Neutrophil (primary cell): ENCODE measurements at regions not wholly inside any gene's neighbourhood (a gene's known extent, or its start where the extent isn't known, plus 50 kb on each side); places are given as distances from the start of the nearest gene placed in this dataset.

Experiments
- H3K27ac ChIP-seq: fragments of 200-600 bp; sonication (generic); 2 replicates; pipeline ENCODE4 v1.5.1; 2016; ENCODE audit warnings: mild to moderate bottlenecking, moderate library complexity
- H3K27me3 ChIP-seq: fragments of 200-600 bp; sonication (generic); 2 replicates; pipeline ENCODE4 v1.6.0; 2016; ENCODE audit warnings: mild to moderate bottlenecking
- H3K36me3 ChIP-seq: fragments of 200-600 bp; sonication (generic); 2 replicates; pipeline ENCODE4 v1.5.1; 2017
- H3K4me1 ChIP-seq, 2 experiments: fragments of 200-600 bp in 1 of 2; sonication (generic) in 1 of 2; 1 replicate in 1 of 2; 2 replicates in 1 of 2; pipeline versions ENCODE4 v1.5.1 to v1.6.1; 2013 to 2016; ENCODE audit warnings: low read depth in 1 of 2, low read length in 1 of 2, mild to moderate bottlenecking in 1 of 2, moderate library complexity in 1 of 2; ENCODE audit not compliant: control insufficient read depth in 1 of 2, insufficient read depth in 1 of 2
- H3K4me3 ChIP-seq, 2 experiments: fragments of 200-600 bp in 1 of 2; sonication (generic) in 1 of 2; 1 replicate in 1 of 2; 2 replicates in 1 of 2; pipeline ENCODE4 v1.5.1; 2013 to 2016; ENCODE audit warnings: low read depth in 1 of 2, low read length in 1 of 2, mild to moderate bottlenecking in 1 of 2, moderate library complexity in 1 of 2
- H3K9me3 ChIP-seq: fragments of 200-600 bp; sonication (generic); 2 replicates; pipeline ENCODE4 v1.5.1; 2016
- TF ChIP-seq, protein P1 (sequence below): fragments of 200-600 bp; sonication (generic); IDR thresholded peaks from 2 replicates; pipeline ENCODE4 v1.5.1; 2016; ENCODE audit warnings: antibody characterized with exemption

DNA sequence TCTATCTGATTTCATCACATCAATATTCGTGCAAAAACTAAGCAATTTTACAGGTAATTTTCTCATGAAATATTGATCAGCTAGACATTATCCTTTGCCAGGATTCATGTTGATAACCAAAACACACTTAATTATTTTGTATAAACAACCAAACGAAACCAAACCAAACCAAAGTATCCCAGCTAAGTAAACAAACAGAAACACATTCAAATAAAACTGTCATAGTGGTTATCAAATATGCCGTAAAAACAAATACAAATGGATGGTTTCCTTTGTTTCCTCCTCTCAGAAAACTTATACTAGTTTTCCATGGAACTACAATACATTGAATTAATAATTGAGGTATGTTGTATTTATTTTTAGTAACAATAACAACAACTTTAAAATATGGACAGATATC is 777.4 kb downstream of the DSC3 start:
- Histone ChIP-seq H3K9me3 (no peaks in the 10 kb centered on the region), H3K27me3 (no peaks in the 10 kb centered on the region), H3K36me3 (no peaks in the 10 kb centered on the region), H3K4me1 (no peaks in the 10 kb centered on the region), H3K27ac (no peak overlapping the region), H3K4me3 (no peak overlapping the region)
- TF ChIP-seq, protein P1, sequence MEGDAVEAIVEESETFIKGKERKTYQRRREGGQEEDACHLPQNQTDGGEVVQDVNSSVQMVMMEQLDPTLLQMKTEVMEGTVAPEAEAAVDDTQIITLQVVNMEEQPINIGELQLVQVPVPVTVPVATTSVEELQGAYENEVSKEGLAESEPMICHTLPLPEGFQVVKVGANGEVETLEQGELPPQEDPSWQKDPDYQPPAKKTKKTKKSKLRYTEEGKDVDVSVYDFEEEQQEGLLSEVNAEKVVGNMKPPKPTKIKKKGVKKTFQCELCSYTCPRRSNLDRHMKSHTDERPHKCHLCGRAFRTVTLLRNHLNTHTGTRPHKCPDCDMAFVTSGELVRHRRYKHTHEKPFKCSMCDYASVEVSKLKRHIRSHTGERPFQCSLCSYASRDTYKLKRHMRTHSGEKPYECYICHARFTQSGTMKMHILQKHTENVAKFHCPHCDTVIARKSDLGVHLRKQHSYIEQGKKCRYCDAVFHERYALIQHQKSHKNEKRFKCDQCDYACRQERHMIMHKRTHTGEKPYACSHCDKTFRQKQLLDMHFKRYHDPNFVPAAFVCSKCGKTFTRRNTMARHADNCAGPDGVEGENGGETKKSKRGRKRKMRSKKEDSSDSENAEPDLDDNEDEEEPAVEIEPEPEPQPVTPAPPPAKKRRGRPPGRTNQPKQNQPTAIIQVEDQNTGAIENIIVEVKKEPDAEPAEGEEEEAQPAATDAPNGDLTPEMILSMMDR, result no peak

DNA sequence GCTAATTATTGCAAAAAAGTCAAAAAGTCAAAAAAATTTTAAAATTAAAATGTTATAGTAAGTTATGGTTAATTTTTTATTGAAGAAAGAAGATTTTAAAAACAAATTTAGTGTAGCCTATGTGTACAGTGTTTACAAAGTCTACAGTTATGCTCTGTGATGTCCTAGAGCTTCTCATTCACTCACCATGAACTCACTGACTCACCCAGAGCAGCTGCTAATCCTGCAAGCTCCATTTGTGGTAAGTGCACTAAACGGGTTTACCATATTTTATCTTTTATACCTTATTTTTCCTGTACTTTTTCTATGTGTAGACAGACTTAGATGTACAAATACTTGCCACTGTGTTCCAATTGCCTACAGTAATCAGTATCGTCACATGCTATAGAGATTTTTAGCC is 788.2 kb downstream of the DSC3 start:
- H3K36me3 ChIP-seq, result no peaks in the 10 kb centered on the region
- no peak overlapping the region for H3K27ac ChIP-seq
- no peaks in the 10 kb centered on the region for H3K27me3 ChIP-seq
- no peak overlapping the region for H3K4me3 ChIP-seq
- TF ChIP-seq, protein P1, result no peak
- no peaks in the 10 kb centered on the region for H3K4me1 ChIP-seq
- H3K9me3 ChIP-seq, result no peaks in the 10 kb centered on the region

DNA sequence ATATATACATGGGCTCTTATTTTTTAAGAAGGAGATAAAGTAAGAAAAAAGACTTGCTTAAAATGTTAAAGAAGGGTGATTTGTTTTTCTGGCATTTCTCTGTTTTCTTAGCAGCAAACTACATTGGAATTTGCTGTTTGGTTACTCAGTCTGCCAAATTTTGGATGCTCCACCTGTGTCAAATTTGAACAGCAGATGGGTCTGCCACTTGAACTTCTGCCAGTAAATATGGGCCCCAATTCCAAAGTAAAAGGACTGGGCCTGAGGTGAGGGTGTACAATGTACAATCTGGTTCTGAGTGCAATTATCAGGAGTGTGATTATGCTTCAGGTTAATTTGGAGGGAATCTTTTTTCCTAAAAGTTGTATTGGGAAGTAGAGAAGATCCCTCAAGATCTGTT is 794.5 kb downstream of the DSC3 start:
- no peaks in the 10 kb centered on the region for H3K4me1 ChIP-seq
- TF ChIP-seq, protein P1, result no peak
- H3K4me3 ChIP-seq, result no peak overlapping the region
- H3K9me3 ChIP-seq, result no peaks in the 10 kb centered on the region
- H3K36me3 ChIP-seq, result no peaks in the 10 kb centered on the region
- H3K27ac ChIP-seq, result no peak overlapping the region
- H3K27me3 ChIP-seq, result no peaks in the 10 kb centered on the region

DNA sequence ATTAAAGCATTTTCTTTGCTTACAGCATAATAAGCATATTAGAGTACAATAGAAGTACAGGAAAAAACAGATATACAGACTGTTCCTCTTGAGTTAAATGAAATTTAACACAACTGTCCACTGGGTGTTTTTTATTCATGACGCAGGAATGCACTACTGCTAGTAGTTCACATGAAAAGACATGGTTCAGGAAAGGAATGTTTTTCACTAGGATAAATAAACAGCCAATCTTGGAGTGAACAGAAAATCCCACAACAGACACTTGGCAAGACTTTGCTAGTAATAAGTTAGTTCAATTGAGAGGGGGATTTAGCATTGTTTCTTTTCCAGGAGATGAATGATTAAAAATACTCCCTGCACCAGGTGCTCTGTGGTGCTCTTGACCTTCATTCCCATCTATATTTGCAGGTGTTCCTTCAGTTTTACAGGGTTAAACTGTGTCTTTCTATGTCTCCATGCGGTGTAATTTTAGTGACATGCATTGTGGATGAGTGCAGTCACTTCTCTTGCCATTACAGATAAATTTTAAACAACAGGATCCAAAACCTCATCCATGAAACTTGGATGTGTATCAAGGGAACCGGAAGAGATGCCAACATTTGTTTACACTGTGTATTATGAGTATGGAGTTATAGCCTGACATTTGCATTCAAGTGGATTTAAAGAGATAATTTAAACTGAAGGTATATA is 796.6 kb downstream of the DSC3 start:
- Histone ChIP-seq H3K9me3 (no peaks in the 10 kb centered on the region), H3K4me1 (no peaks in the 10 kb centered on the region), H3K36me3 (no peaks in the 10 kb centered on the region), H3K27me3 (no peaks in the 10 kb centered on the region), H3K27ac (no peak overlapping the region), H3K4me3 (no peak overlapping the region)
- TF ChIP-seq, protein P1, result no peak

DNA sequence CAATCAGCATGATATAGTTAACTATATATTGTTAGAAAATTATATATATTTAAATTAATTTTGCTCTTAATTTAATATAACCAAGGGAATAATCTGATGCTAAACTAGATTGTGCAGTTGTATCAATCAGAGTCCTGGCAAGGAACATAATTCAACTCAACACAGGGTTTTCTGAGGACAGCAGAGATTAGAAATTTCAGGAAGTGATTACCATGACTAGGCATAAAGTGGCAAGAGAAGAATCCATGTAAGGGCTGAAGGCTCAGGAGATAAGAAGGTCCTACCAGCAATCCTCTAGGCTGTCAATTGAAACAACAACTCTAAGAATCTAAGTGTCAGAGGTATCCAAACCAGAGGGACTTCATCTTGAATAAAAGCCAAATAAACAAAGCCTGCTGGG is 807.8 kb downstream of the DSC3 start:
- Histone ChIP-seq H3K4me3 (no peak overlapping the region), H3K9me3 (no peaks in the 10 kb centered on the region), H3K27me3 (no peaks in the 10 kb centered on the region), H3K4me1 (no peaks in the 10 kb centered on the region), H3K36me3 (no peaks in the 10 kb centered on the region), H3K27ac (no peak overlapping the region)
- TF ChIP-seq, protein P1, result no peak
